Upper lobe of left lung (tissue), 6 donors: ENCODE measurements at regions not wholly inside any gene's neighbourhood (a gene's known extent, or its start where the extent isn't known, plus 50 kb on each side); places are given as distances from the start of the nearest gene placed in this dataset.

Experiments
- ATAC-seq, 2 donors: fragments of 200-7000 bp; cut with Tn5 transposase; one replicate each; pipeline ENCODE4 v1.9.1; 2022; ENCODE audit warnings: mild to moderate bottlenecking in 2 of 2, moderate library complexity in 2 of 2; ENCODE audit not compliant: low FRiP score in 2 of 2
- DNase-seq, 2 donors: peaks; one replicate each; pipeline ENCODE4 v3.0.0-alpha.2; 2019 to 2020
- H3K27ac ChIP-seq, 4 donors: fragments of 200-600 bp; sonication (generic); one replicate each; pipeline ENCODE4 v1.5.1; 2016 to 2019
- H3K27me3 ChIP-seq, 4 donors: fragments of 200-600 bp; sonication (generic); one replicate each; pipeline ENCODE4 v1.5.1; 2017 to 2019
- H3K36me3 ChIP-seq, 4 donors: fragments of 200-600 bp; sonication (generic); one replicate each; pipeline ENCODE4 v1.5.1; 2016 to 2019
- H3K4me1 ChIP-seq, 4 donors: fragments of 200-600 bp; sonication (generic); one replicate each; pipeline ENCODE4 v1.5.1; 2018 to 2019
- H3K4me3 ChIP-seq, 4 donors: fragments of 200-600 bp; sonication (generic); one replicate each; pipeline ENCODE4 v1.5.1; 2017 to 2019; ENCODE audit warnings: mild to moderate bottlenecking in 2 of 4, moderate library complexity in 1 of 4
- H3K9me3 ChIP-seq, 4 donors: fragments of 200-600 bp; sonication (generic); one replicate each; pipeline ENCODE4 v1.5.1; 2018 to 2019
- CTCF ChIP-seq, 6 experiments: fragments of 450-650 bp in 4 of 6; fragments of 200-600 bp in 2 of 6; sonication (generic) in 2 of 6; IDR thresholded peaks; one replicate each; pipeline ENCODE4 v1.5.1; 2016 to 2019; ENCODE audit warnings: antibody characterized with exemption in 6 of 6
- EP300 ChIP-seq, 4 donors: sonication (generic); formaldehyde crosslinking; IDR thresholded peaks; one replicate each; pipeline ENCODE4 v1.5.1; 2017; ENCODE audit warnings: antibody characterized with exemption in 4 of 4, control low read depth in 2 of 4
- POLR2A ChIP-seq, 4 donors: fragments of 450-650 bp; IDR thresholded peaks; one replicate each; pipeline ENCODE4 v1.5.1; 2016 to 2017; ENCODE audit warnings: antibody characterized with exemption in 4 of 4, mild to moderate bottlenecking in 2 of 4
- POLR2AphosphoS5 ChIP-seq, 2 donors: sonication (generic); formaldehyde crosslinking; IDR thresholded peaks; one replicate each; pipeline ENCODE4 v1.5.1; 2017; ENCODE audit warnings: antibody characterized with exemption in 2 of 2
- WGBS, 2 donors: methylation state at CpG; one replicate each; pipeline ENCODE4 v1.1.5; 2017 to 2018; 5-methylcytosine and 5-hydroxymethylcytosine counted together
- donor health status: DM: no; HTN: no; CAD: no; lungs with moderate emphysema.
- donor health status: DM: no; HTN: yes; CAD: no; lungs with severe emphysema.

- no peaks in the 10 kb centered on the region for H3K4me1 ChIP-seq
- no peaks in the 10 kb centered on the region for H3K36me3 ChIP-seq
- ATAC-seq (no peak), DNase-seq (no peak)
- H3K27ac ChIP-seq, result no peak overlapping the region
- no peak for TF ChIP-seq CTCF (IDR thresholded peaks at IDR 0.05)
- TF ChIP-seq POLR2AphosphoS5 (IDR thresholded peaks at IDR 0.05), result no peak
- TF ChIP-seq POLR2A (IDR thresholded peaks at IDR 0.05), result no peak
- TF ChIP-seq EP300 (IDR thresholded peaks at IDR 0.05), result no peak
- H3K27me3 ChIP-seq, result no peaks in the 10 kb centered on the region
- no peak overlapping the region for H3K4me3 ChIP-seq
- peaks cover 0 to 11% (median 4%) of the 10 kb centered on the region in 4 donors for H3K9me3 ChIP-seq
- 78 to 82% methylated on average over 3 of the region's 3 CpGs for WGBS, 2 donors
These were observed 60.7 kb upstream of the MRPS6 start for GRCh38 chr21:34012640-34013039.

- Histone ChIP-seq H3K27me3 (no peaks in the 10 kb centered on the region), H3K4me3 (no peak overlapping the region), H3K9me3 (peaks cover 0 to 11% (median 4%) of the 10 kb centered on the region in 4 donors), H3K36me3 (no peaks in the 10 kb centered on the region), H3K27ac (no peak overlapping the region), H3K4me1 (no peaks in the 10 kb centered on the region)
- ATAC-seq, result no peak
- 93 to 100% methylated on average over 1 of the region's 1 CpG for WGBS, 2 donors
- DNase-seq, result no peak
- TF ChIP-seq POLR2A (IDR thresholded peaks at IDR 0.05) (no peak), POLR2AphosphoS5 (IDR thresholded peaks at IDR 0.05) (no peak), CTCF (IDR thresholded peaks at IDR 0.05) (no peak), EP300 (IDR thresholded peaks at IDR 0.05) (no peak)
These were observed 61.7 kb upstream of the MRPS6 start for GRCh38 chr21:34011660-34012059.

GRCh38 chr21:34009193-34009592 lies 64.2 kb upstream of the MRPS6 start:
- no peaks in the 10 kb centered on the region for H3K27me3 ChIP-seq
- no peak overlapping the region for H3K27ac ChIP-seq
- H3K4me1 ChIP-seq, result no peaks in the 10 kb centered on the region
- H3K36me3 ChIP-seq, result no peaks in the 10 kb centered on the region
- WGBS, 2 donors, result 73 to 79% methylated on average over 3 of the region's 3 CpGs
- DNase-seq, result no peak
- ATAC-seq, result no peak
- H3K4me3 ChIP-seq, result no peak overlapping the region
- TF ChIP-seq POLR2A (IDR thresholded peaks at IDR 0.05), result no peak
- TF ChIP-seq EP300 (IDR thresholded peaks at IDR 0.05), result no peak
- no peak for TF ChIP-seq POLR2AphosphoS5 (IDR thresholded peaks at IDR 0.05)
- TF ChIP-seq CTCF (IDR thresholded peaks at IDR 0.05), result no peak
- peaks cover 0 to 11% (median 4%) of the 10 kb centered on the region in 4 donors for H3K9me3 ChIP-seq

DNA sequence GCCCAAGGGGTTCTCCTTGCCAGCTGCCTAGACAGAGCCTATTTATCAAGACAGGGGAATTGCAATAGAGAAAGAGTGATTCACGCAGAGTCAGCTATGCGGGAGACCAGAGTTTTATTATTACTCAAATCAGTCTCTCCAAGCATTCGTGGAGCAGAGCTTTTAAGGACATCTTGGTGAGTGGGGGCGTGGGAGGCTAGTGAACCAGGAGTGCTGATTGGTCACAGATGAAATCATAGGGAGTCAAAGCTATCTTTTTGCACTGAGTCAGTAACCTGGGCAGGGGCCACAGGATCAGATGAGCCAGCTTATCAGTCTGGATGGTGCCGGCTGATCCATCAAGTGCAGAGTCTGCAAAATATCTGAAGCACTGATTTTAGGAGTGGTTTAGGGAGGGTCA lies 64.8 kb upstream of the MRPS6 start:
- Histone ChIP-seq H3K9me3 (peaks cover 0 to 11% (median 4%) of the 10 kb centered on the region in 4 donors), H3K4me3 (no peak overlapping the region), H3K36me3 (no peaks in the 10 kb centered on the region), H3K4me1 (no peaks in the 10 kb centered on the region), H3K27me3 (no peaks in the 10 kb centered on the region), H3K27ac (no peak overlapping the region)
- DNase-seq (no peak), ATAC-seq (no peak)
- TF ChIP-seq POLR2AphosphoS5 (IDR thresholded peaks at IDR 0.05) (no peak), EP300 (IDR thresholded peaks at IDR 0.05) (no peak), CTCF (IDR thresholded peaks at IDR 0.05) (no peak), POLR2A (IDR thresholded peaks at IDR 0.05) (no peak)
- 82 to 85% methylated on average over 5 of the region's 5 CpGs for WGBS, 2 donors

- 81 to 88% methylated on average over 6 of the region's 6 CpGs for WGBS, 2 donors
- H3K36me3 ChIP-seq, result no peaks in the 10 kb centered on the region
These were observed 66.7 kb upstream of the MRPS6 start for GRCh38 chr21:34006611-34007168.

More at GRCh38 chr21:34006611-34007168, 66.7 kb upstream of the MRPS6 start:
- Histone ChIP-seq H3K27ac (no peak overlapping the region), H3K4me1 (no peaks in the 10 kb centered on the region), H3K9me3 (peaks cover 0 to 8% (median 0%) of the 10 kb centered on the region in 4 donors), H3K4me3 (no peak overlapping the region), H3K27me3 (no peaks in the 10 kb centered on the region)
- DNase-seq, result no peak
- ATAC-seq, result no peak
- TF ChIP-seq CTCF (IDR thresholded peaks at IDR 0.05) (no peak), POLR2AphosphoS5 (IDR thresholded peaks at IDR 0.05) (no peak), POLR2A (IDR thresholded peaks at IDR 0.05) (no peak), EP300 (IDR thresholded peaks at IDR 0.05) (no peak)
